Hematopoietic multipotent progenitor cell treated with erythropoietin and hydrocortisone succinate and interleukin-3 and kit ligand, for 6 days (in vitro differentiated cells): ENCODE measurements at regions not wholly inside any gene's neighbourhood (a gene's known extent, or its start where the extent isn't known, plus 50 kb on each side); places are given as distances from the start of the nearest gene placed in this dataset.

ENCODE experiments used
- DNase-seq: peaks from one replicate; pipeline ENCODE4 v3.0.0-alpha.2; 2015

GRCh38 chr10:111836064-111836463 lies 347.5 kb downstream of the GPAM start:
- no peak for DNase-seq

- no peak for DNase-seq
Measured at GRCh38 chr10:111836571-111836970, 347.0 kb downstream of the GPAM start.

GRCh38 chr10:111837086-111837485 lies 346.5 kb downstream of the GPAM start:
- DNase-seq: no peak

GRCh38 chr10:111837985-111838384 lies 345.6 kb downstream of the GPAM start:
- DNase-seq: no peak

GRCh38 chr10:111840546-111840945 lies 343.0 kb downstream of the GPAM start:
- no peak for DNase-seq

GRCh38 chr10:111852801-111853200 lies 330.8 kb downstream of the GPAM start:
- DNase-seq: no peak

- DNase-seq: no peak
Measured at GRCh38 chr10:111856631-111857030, 326.9 kb downstream of the GPAM start.

- no peak for DNase-seq
Measured at GRCh38 chr10:111865550-111865949, 318.0 kb downstream of the GPAM start.

GRCh38 chr10:111871458-111871857 lies 312.1 kb downstream of the GPAM start:
- DNase-seq: no peak

GRCh38 chr10:111872591-111872990 lies 311.0 kb downstream of the GPAM start:
- no peak for DNase-seq

GRCh38 chr10:111873041-111873440 lies 310.5 kb downstream of the GPAM start:
- DNase-seq: no peak

GRCh38 chr10:111873621-111874135 lies 309.9 kb downstream of the GPAM start:
- DNase-seq: no peak

- DNase-seq: no peak
Measured at GRCh38 chr10:111874576-111874975, 309.0 kb downstream of the GPAM start.

GRCh38 chr10:111875725-111876124 lies 307.8 kb downstream of the GPAM start:
- no peak for DNase-seq

- no peak for DNase-seq
Measured at GRCh38 chr10:111877258-111877657, 306.3 kb downstream of the GPAM start.

GRCh38 chr10:111879969-111880368 lies 303.6 kb downstream of the GPAM start:
- no peak for DNase-seq

- no peak for DNase-seq
Measured at GRCh38 chr10:111885046-111885445, 298.5 kb downstream of the GPAM start.

GRCh38 chr10:111885919-111886318 lies 297.6 kb downstream of the GPAM start:
- DNase-seq: no peak

GRCh38 chr10:111887266-111887665 lies 296.3 kb downstream of the GPAM start:
- no peak for DNase-seq

GRCh38 chr10:111890046-111890445 lies 293.5 kb downstream of the GPAM start:
- DNase-seq: no peak

GRCh38 chr10:111916011-111916410 lies 267.6 kb downstream of the GPAM start:
- no peak for DNase-seq

GRCh38 chr10:111921821-111922220 lies 261.7 kb downstream of the GPAM start:
- no peak for DNase-seq

GRCh38 chr10:111923032-111923431 lies 260.5 kb downstream of the GPAM start:
- no peak for DNase-seq

- DNase-seq: no peak
Measured at GRCh38 chr10:111926286-111926685, 257.3 kb downstream of the GPAM start.

- DNase-seq: no peak
Measured at GRCh38 chr10:111933937-111934336, 249.6 kb downstream of the GPAM start.

- no peak for DNase-seq
Measured at GRCh38 chr10:111934931-111935330, 248.6 kb downstream of the GPAM start.
